KMS-11 (cell line): ENCODE measurements at regions not wholly inside any gene's neighbourhood (a gene's known extent, or its start where the extent isn't known, plus 50 kb on each side); places are given as distances from the start of the nearest gene placed in this dataset.

Experiments
- H2AFZ ChIP-seq: fragments of 200-600 bp; sonication (generic); 2 replicates; pipeline ENCODE4 v1.6.1; 2016; ENCODE audit warnings: antibody characterized with exemption, mixed run types, low read depth
- H3K27ac ChIP-seq: fragments of 200-600 bp; sonication (generic); 2 replicates; pipeline ENCODE4 v1.6.1; 2016; ENCODE audit warnings: mild to moderate bottlenecking, mixed run types
- H3K27me3 ChIP-seq: fragments of 200-600 bp; sonication (generic); 2 replicates; pipeline ENCODE4 v1.6.1; 2017; ENCODE audit warnings: mild to moderate bottlenecking, low read depth, mixed run types, moderate library complexity; ENCODE audit not compliant: insufficient read depth
- H3K36me3 ChIP-seq: fragments of 200-600 bp; sonication (generic); 2 replicates; pipeline ENCODE4 v1.6.1; 2017; ENCODE audit warnings: mild to moderate bottlenecking, mixed run types; ENCODE audit not compliant: insufficient read depth
- H3K4me1 ChIP-seq: fragments of 200-600 bp; sonication (generic); 2 replicates; pipeline ENCODE4 v1.6.1; 2016; ENCODE audit warnings: mild to moderate bottlenecking, low read depth, mixed run types; ENCODE audit not compliant: poor library complexity, severe bottlenecking
- H3K4me2 ChIP-seq: fragments of 200-600 bp; sonication (generic); 2 replicates; pipeline ENCODE4 v1.7.0; 2016; ENCODE audit warnings: mild to moderate bottlenecking, mixed run types
- H3K4me3 ChIP-seq: fragments of 200-600 bp; sonication (generic); IDR thresholded peaks from 2 replicates; pipeline ENCODE4 v1.6.1; 2017; ENCODE audit warnings: low read depth, low read length, mixed read lengths; ENCODE audit not compliant: insufficient read depth
- H3K79me2 ChIP-seq: fragments of 200-600 bp; sonication (generic); 2 replicates; pipeline ENCODE4 v1.6.1; 2016; ENCODE audit warnings: low read depth, mixed run types; ENCODE audit not compliant: insufficient read depth
- H3K9ac ChIP-seq: fragments of 200-600 bp; sonication (generic); 2 replicates; pipeline ENCODE4 v1.6.1; 2016; ENCODE audit warnings: mild to moderate bottlenecking, mixed run types
- H4K20me1 ChIP-seq: fragments of 200-600 bp; sonication (generic); 2 replicates; pipeline ENCODE4 v1.6.1; 2016; ENCODE audit warnings: mild to moderate bottlenecking, mixed run types; ENCODE audit not compliant: insufficient read depth
- CTCF ChIP-seq: fragments of 200-600 bp; sonication (generic); conservative IDR thresholded peaks from 2 replicates; pipeline ENCODE4 v1.6.1; 2017; ENCODE audit warnings: low read depth, mild to moderate bottlenecking, antibody characterized with exemption, low read length, moderate library complexity, mixed read lengths

- no peak overlapping the region for H3K9ac ChIP-seq
- H3K4me3 ChIP-seq = no peak overlapping the region
- H3K27me3 ChIP-seq = no peaks in the 10 kb centered on the region
- H2AFZ ChIP-seq = no peak overlapping the region
- TF ChIP-seq CTCF = no peak
- H3K36me3 ChIP-seq = no peaks in the 10 kb centered on the region
- H3K27ac ChIP-seq = no peak overlapping the region
- no peak overlapping the region for H3K4me2 ChIP-seq
- no peaks in the 10 kb centered on the region for H3K79me2 ChIP-seq
- H4K20me1 ChIP-seq = no peaks in the 10 kb centered on the region
- no peaks in the 10 kb centered on the region for H3K4me1 ChIP-seq
Measured at GRCh38 chr4:133621628-133622027, 472.5 kb downstream of the PCDH10 start.

GRCh38 chr4:133620555-133620954, 471.5 kb downstream of the PCDH10 start:
- Histone ChIP-seq H3K4me3 (no peak overlapping the region), H4K20me1 (no peaks in the 10 kb centered on the region), H3K4me2 (no peak overlapping the region), H3K4me1 (no peaks in the 10 kb centered on the region), H2AFZ (no peak overlapping the region), H3K27ac (no peak overlapping the region), H3K27me3 (no peaks in the 10 kb centered on the region), H3K9ac (no peak overlapping the region), H3K36me3 (no peaks in the 10 kb centered on the region), H3K79me2 (no peaks in the 10 kb centered on the region)
- TF ChIP-seq CTCF = no peak

- H3K4me1 ChIP-seq = no peaks in the 10 kb centered on the region
Measured at GRCh38 chr4:133618963-133619362, 469.9 kb downstream of the PCDH10 start.

GRCh38 chr4:133600008-133600407, 450.9 kb downstream of the PCDH10 start:
- Histone ChIP-seq H4K20me1 (no peaks in the 10 kb centered on the region), H2AFZ (no peak overlapping the region; the same call in 1 of the 2 replicates), H3K79me2 (no peaks in the 10 kb centered on the region), H3K4me1 (no peaks in the 10 kb centered on the region), H3K9ac (no peak overlapping the region), H3K36me3 (no peaks in the 10 kb centered on the region), H3K4me3 (no peak overlapping the region), H3K27me3 (no peaks in the 10 kb centered on the region), H3K27ac (no peak overlapping the region), H3K4me2 (no peak overlapping the region)
- no peak for TF ChIP-seq CTCF

More at GRCh38 chr4:133618963-133619362, 469.9 kb downstream of the PCDH10 start:
- no peak for TF ChIP-seq CTCF
- H3K27me3 ChIP-seq = no peaks in the 10 kb centered on the region
- H3K36me3 ChIP-seq = no peaks in the 10 kb centered on the region
- no peaks in the 10 kb centered on the region for H3K79me2 ChIP-seq
- H2AFZ ChIP-seq = no peak overlapping the region
- no peak overlapping the region for H3K4me3 ChIP-seq
- no peak overlapping the region for H3K4me2 ChIP-seq
- no peak overlapping the region for H3K9ac ChIP-seq
- H3K27ac ChIP-seq = no peak overlapping the region
- H4K20me1 ChIP-seq = no peaks in the 10 kb centered on the region
